H1 (cell line): ENCODE measurements at regions not wholly inside any gene's neighbourhood (a gene's known extent, or its start where the extent isn't known, plus 50 kb on each side); places are given as distances from the start of the nearest gene placed in this dataset.

Experiments used
- CTCF ChIA-PET: fragments of 300-600 bp; sonication (Branson Sonifier 250); formaldehyde crosslinking; loops from one replicate; lab custom pipeline; 2021; ENCODE audit not compliant: partially characterized antibody; lab: Charles Lee
- POLR2A ChIA-PET: fragments of 300-600 bp; sonication (Branson Sonifier 250); formaldehyde crosslinking; loops from one replicate; lab custom pipeline; 2021; ENCODE audit warnings: inconsistent platforms; ENCODE audit not compliant: partially characterized antibody; lab: Charles Lee
- DNase-seq, 2 experiments: peaks; one replicate each; pipeline versions ENCODE4 v3.0.0 to v3.0.0-alpha.2; 2010 to 2022; ENCODE audit warnings: low spot score in 2 of 2, low read depth in 1 of 2, mixed read lengths in 1 of 2
- FAIRE-seq: peaks from 2 replicates; lab custom pipeline; 2011; peaks lifted over from hg19 to GRCh38; lab: Jason Lieb, UNC
- H2AFZ ChIP-seq: 2 replicates; pipeline ENCODE4 v1.8.1; 2012; ENCODE audit warnings: low read length, inconsistent platforms
- H2AK5ac ChIP-seq: 2 replicates; pipeline ENCODE4 v1.6.1; 2013; ENCODE audit warnings: low read depth, low read length
- H2BK120ac ChIP-seq: replicated peaks from 2 replicates; pipeline ENCODE3; 2013; ENCODE audit warnings: low read depth, low read length, inconsistent platforms
- H2BK12ac ChIP-seq: 2 replicates; pipeline ENCODE4 v1.6.1; 2013; ENCODE audit warnings: low read depth, low read length
- H2BK15ac ChIP-seq: 2 replicates; pipeline ENCODE4 v1.6.1; 2013; ENCODE audit warnings: low read length
- H2BK20ac ChIP-seq: 2 replicates; pipeline ENCODE4 v1.6.1; 2013; ENCODE audit warnings: low read length
- H2BK5ac ChIP-seq: 2 replicates; pipeline ENCODE4 v1.6.1; 2013; ENCODE audit warnings: low read depth, low read length
- H3K14ac ChIP-seq: 2 replicates; pipeline ENCODE4 v1.6.1; 2013; ENCODE audit warnings: inconsistent platforms; ENCODE audit not compliant: insufficient read length
- H3K18ac ChIP-seq: 2 replicates; pipeline ENCODE4 v1.6.1; 2013; ENCODE audit warnings: low read length; ENCODE audit errors: extremely low read depth
- H3K23ac ChIP-seq: 2 replicates; pipeline ENCODE4 v1.6.1; 2013; ENCODE audit warnings: inconsistent platforms; ENCODE audit not compliant: insufficient read length
- H3K23me2 ChIP-seq: 2 replicates; pipeline ENCODE4 v1.6.1; 2013; ENCODE audit warnings: low read depth, low read length
- H3K27ac ChIP-seq: 2 replicates; pipeline ENCODE4 v1.6.1; 2011; ENCODE audit warnings: low read depth, low read length, inconsistent platforms
- H3K27me3 ChIP-seq, 4 experiments: replicated peaks in 1 of 4; 1 replicate in 1 of 4; 2 replicates in 3 of 4; pipeline versions ENCODE4 v1.6.1 to v1.8.1; 2011 to 2013; ENCODE audit warnings: low read length in 3 of 4, mild to moderate bottlenecking in 3 of 4, inconsistent platforms in 2 of 4, mixed read lengths in 2 of 4, moderate library complexity in 1 of 4; ENCODE audit not compliant: control insufficient read depth in 3 of 4, insufficient read depth in 3 of 4; ENCODE audit errors: extremely low read depth in 1 of 4
- H3K36me3 ChIP-seq, 4 experiments: 2 replicates each; pipeline versions ENCODE4 v1.6.1 to v1.8.1; 2011 to 2013; ENCODE audit warnings: mild to moderate bottlenecking in 4 of 4, low read length in 3 of 4, moderate library complexity in 2 of 4, control low read depth in 1 of 4, inconsistent platforms in 1 of 4; ENCODE audit not compliant: insufficient read depth in 4 of 4, control insufficient read depth in 2 of 4
- H3K4ac ChIP-seq: replicated peaks from 2 replicates; pipeline ENCODE3; 2013; ENCODE audit warnings: low read length, low read depth, mixed read lengths, inconsistent platforms; ENCODE audit not compliant: insufficient read length
- H3K4me1 ChIP-seq, 4 experiments: replicated peaks in 1 of 4; 1 replicate in 1 of 4; 2 replicates in 3 of 4; pipeline versions ENCODE4 v1.6.1 to v1.8.1; 2011 to 2013; ENCODE audit warnings: low read length in 3 of 4, inconsistent platforms in 2 of 4, mixed read lengths in 1 of 4; ENCODE audit not compliant: insufficient read depth in 4 of 4, control insufficient read depth in 3 of 4
- H3K4me2 ChIP-seq, 2 experiments: 2 replicates each; pipeline versions ENCODE4 v1.6.1 to v1.8.1; 2011 to 2013; ENCODE audit warnings: low read depth in 2 of 2, low read length in 2 of 2, control low read depth in 1 of 2, inconsistent platforms in 1 of 2, mild to moderate bottlenecking in 1 of 2; ENCODE audit not compliant: insufficient read depth in 1 of 2
- H3K4me3 ChIP-seq, 4 experiments: fragments of 200-600, 300-600 bp in 1 of 4; sonication (generic), shearing (Covaris generic), sonication (Bioruptor Twin) in 1 of 4; 2 replicates each; pipeline versions ENCODE4 v1.5.1 to v1.8.1; 2011 to 2016; ENCODE audit warnings: low read length in 4 of 4, low read depth in 3 of 4, control low read depth in 2 of 4, inconsistent platforms in 2 of 4, mild to moderate bottlenecking in 2 of 4, mixed read lengths in 1 of 4, moderate library complexity in 1 of 4; ENCODE audit not compliant: insufficient read depth in 2 of 4; ENCODE audit errors: extremely low read depth in 1 of 4
- H3K56ac ChIP-seq: replicated peaks from 2 replicates; pipeline ENCODE3; 2013; ENCODE audit warnings: low read depth, mild to moderate bottlenecking, mixed read lengths, low read length, inconsistent platforms; ENCODE audit not compliant: insufficient read length
- H3K79me1 ChIP-seq: 2 replicates; pipeline ENCODE4 v1.6.1; 2013; ENCODE audit warnings: low read depth, low read length, control low read depth
- H3K79me2 ChIP-seq, 2 experiments: 2 replicates each; pipeline versions ENCODE4 v1.6.1 to v1.8.1; 2012 to 2013; ENCODE audit warnings: low read length in 2 of 2, mild to moderate bottlenecking in 2 of 2, inconsistent platforms in 1 of 2; ENCODE audit not compliant: insufficient read depth in 2 of 2, control insufficient read depth in 1 of 2
- H3K9ac ChIP-seq, 4 experiments: replicated peaks in 1 of 4; 1 replicate in 1 of 4; 2 replicates in 3 of 4; pipeline versions ENCODE4 v1.6.1 to v1.8.1; 2011 to 2013; ENCODE audit warnings: low read depth in 3 of 4, low read length in 3 of 4, control low read depth in 2 of 4, mild to moderate bottlenecking in 2 of 4, moderate library complexity in 2 of 4, inconsistent platforms in 1 of 4; ENCODE audit errors: extremely low read depth in 1 of 4
- H3K9me3 ChIP-seq, 2 experiments: 2 replicates each; pipeline versions ENCODE4 v1.6.1 to v1.8.1; 2012 to 2013; ENCODE audit warnings: mild to moderate bottlenecking in 2 of 2, moderate library complexity in 2 of 2, control low read depth in 1 of 2, inconsistent platforms in 1 of 2, low read depth in 1 of 2, low read length in 1 of 2, mixed read lengths in 1 of 2; ENCODE audit not compliant: insufficient read depth in 2 of 2
- H4K20me1 ChIP-seq, 2 experiments: replicated peaks in 1 of 2; 2 replicates each; pipeline versions ENCODE3 to v1.8.1; 2011 to 2013; ENCODE audit warnings: inconsistent platforms in 2 of 2, low read length in 2 of 2, mild to moderate bottlenecking in 1 of 2; ENCODE audit not compliant: insufficient read depth in 2 of 2, control insufficient read depth in 1 of 2
- H4K5ac ChIP-seq: 2 replicates; pipeline ENCODE4 v1.6.1; 2013; ENCODE audit warnings: low read length, low read depth, mixed read lengths, inconsistent platforms; ENCODE audit not compliant: insufficient read length
- H4K8ac ChIP-seq: 2 replicates; pipeline ENCODE4 v1.8.0; 2013; ENCODE audit warnings: mild to moderate bottlenecking, moderate library complexity, low read length, inconsistent platforms; ENCODE audit not compliant: insufficient read depth; ENCODE audit errors: extremely low read depth
- H4K91ac ChIP-seq: replicated peaks from 2 replicates; pipeline ENCODE3; 2013; ENCODE audit warnings: low read length, mixed read lengths, inconsistent platforms; ENCODE audit not compliant: insufficient read length
- BRCA1 ChIP-seq: IDR thresholded peaks from 2 replicates; pipeline ENCODE4 v1.6.1; 2012; ENCODE audit warnings: low read depth, low read length, improper control_type of control experiment
- CREB1 ChIP-seq: IDR thresholded peaks from 2 replicates; pipeline ENCODE4 v1.6.1; 2012; ENCODE audit warnings: inconsistent platforms
- FOSL1 ChIP-seq: IDR thresholded peaks from 2 replicates; pipeline ENCODE4 v1.6.1; 2011; ENCODE audit warnings: mild to moderate bottlenecking, low read depth, low read length, moderate library complexity; ENCODE audit not compliant: insufficient read depth
- HDAC6 ChIP-seq: IDR thresholded peaks from one replicate; pipeline ENCODE4 v1.7.1; 2012; ENCODE audit warnings: low read depth, mild to moderate bottlenecking, inconsistent platforms, low read length, moderate library complexity
- MAFK ChIP-seq: IDR thresholded peaks from 2 replicates; pipeline ENCODE4 v1.6.1; 2012; ENCODE audit warnings: low read depth, mild to moderate bottlenecking, improper control_type of control experiment, low read length
- SAP30 ChIP-seq: fragments of 300-600 bp; sonication (generic); IDR thresholded peaks from 2 replicates; pipeline ENCODE4 v1.7.1; 2012; ENCODE audit warnings: low read length, moderate library complexity, mild to moderate bottlenecking, inconsistent platforms; ENCODE audit not compliant: insufficient read depth, insufficient replicate concordance
- SIRT6 ChIP-seq: IDR thresholded peaks from one replicate; pipeline ENCODE4 v1.7.1; 2012; ENCODE audit warnings: low read length, inconsistent platforms
- TBP ChIP-seq: IDR thresholded peaks from 2 replicates; pipeline ENCODE4 v1.6.1; 2011; ENCODE audit warnings: low read depth, low read length, improper control_type of control experiment
- YY1 ChIP-seq: IDR thresholded peaks from 2 replicates; pipeline ENCODE4 v1.6.1; 2011; ENCODE audit warnings: low read depth, mild to moderate bottlenecking, low read length
- WGBS, 2 experiments: shearing (Covaris generic) in 1 of 2; methylation state at CpG; one replicate each; pipeline versions ENCODE4 v1.1.6 to v1.1.7; 2013 to 2015; ENCODE audit warnings: low lambda C conversion rate in 2 of 2, mixed read lengths in 2 of 2, inconsistent platforms in 1 of 2, low coverage in 1 of 2, missing lambda C conversion rate in 1 of 2; ENCODE audit not compliant: insufficient replicate concordance in 2 of 2, insufficient coverage in 1 of 2, insufficient read length in 1 of 2; ENCODE audit errors: extremely low coverage in 1 of 2, missing lambda C conversion rate in 1 of 2; 5-methylcytosine and 5-hydroxymethylcytosine counted together

- CTCF ChIA-PET: interaction anchor here (1.0 to 2.0 kb wide), 7 partner anchors 12 to 403 kb away, joined by 3 to 7 read pairs (median 5); no protein-coding TSS in a partner anchor
- no peak overlapping the region for H3K4ac ChIP-seq
- H3K9ac ChIP-seq: no peak overlapping the region
- POLR2A ChIA-PET: no interaction called here
- H2BK12ac ChIP-seq: no peak overlapping the region
- H4K5ac ChIP-seq: no peak overlapping the region
- no peak for DNase-seq
- H2AFZ ChIP-seq: no peak overlapping the region
- H3K79me1 ChIP-seq: no peaks in the 10 kb centered on the region
- FAIRE-seq: no peak
- H3K9me3 ChIP-seq: no peaks in the 10 kb centered on the region
- no peak overlapping the region for H3K4me2 ChIP-seq
- no peaks in the 10 kb centered on the region for H3K4me1 ChIP-seq
- TF ChIP-seq FOSL1: no peak
- no peak for TF ChIP-seq SAP30
- TF ChIP-seq HDAC6: no peak
- no peak for TF ChIP-seq BRCA1
- no peak for TF ChIP-seq MAFK
- no peak for TF ChIP-seq SIRT6
- no peak for TF ChIP-seq TBP
- TF ChIP-seq YY1: no peak
- TF ChIP-seq CREB1: no peak
- H2BK5ac ChIP-seq: no peak overlapping the region
- H3K56ac ChIP-seq: no peak overlapping the region
- no peak overlapping the region for H3K14ac ChIP-seq
- H3K18ac ChIP-seq: no peak overlapping the region
- no peak overlapping the region for H2AK5ac ChIP-seq
- H3K23ac ChIP-seq: no peak overlapping the region
- no peak overlapping the region for H2BK15ac ChIP-seq
- H3K79me2 ChIP-seq: no peaks in the 10 kb centered on the region
- no peaks in the 10 kb centered on the region for H3K23me2 ChIP-seq
- H3K27ac ChIP-seq: no peak overlapping the region
- no peaks in the 10 kb centered on the region for H4K20me1 ChIP-seq
- H4K91ac ChIP-seq: no peak overlapping the region
- no peak overlapping the region for H4K8ac ChIP-seq
- H3K36me3 ChIP-seq: no peaks in the 10 kb centered on the region
- H2BK20ac ChIP-seq: no peak overlapping the region
- WGBS, 2 experiments: 81% methylated on average over 5 of the region's 5 CpGs; no CpG with 5 or more reads in 1 of the 2 experiments
- H2BK120ac ChIP-seq: no peak overlapping the region
- no peak overlapping the region for H3K4me3 ChIP-seq
- no peaks in the 10 kb centered on the region for H3K27me3 ChIP-seq
Measured at GRCh38 chr10:130687566-130687965, 551.4 kb downstream of the GLRX3 start.
